ENCODE measurements at regions not wholly inside any gene's neighbourhood (a gene's known extent, or its start where the extent isn't known, plus 50 kb on each side); places are given as distances from the start of the nearest gene placed in this dataset.
"Not testable (repeated sequence)": the region's sequence is repeated elsewhere in the genome, so short reads cannot be mapped to it uniquely, and the experiment has no call there.

DNA sequence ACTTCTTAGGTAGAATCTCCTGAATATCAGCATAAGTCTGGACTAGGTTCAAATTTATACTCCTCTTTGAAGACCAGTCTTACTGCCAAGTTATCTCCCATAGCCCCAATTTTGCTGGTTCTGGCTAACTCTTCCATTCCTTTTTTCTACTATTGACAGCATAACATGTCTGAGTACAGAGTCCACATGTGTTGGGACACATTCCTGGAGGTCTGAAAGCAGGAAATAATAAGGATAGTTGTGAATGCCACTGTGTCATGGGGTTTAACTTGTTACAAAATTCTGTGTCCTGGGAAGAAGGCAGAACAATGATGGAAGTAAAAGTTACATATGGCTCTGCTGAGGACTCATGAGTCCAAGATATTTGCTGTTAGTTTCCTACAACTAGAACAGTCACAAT, 57.4 kb upstream of the ZBTB20 start:
- H3K27ac ChIP-seq = no peak overlapping the region
- no peaks in the 10 kb centered on the region for H3K9me3 ChIP-seq
- H3K4me1 ChIP-seq = no peaks in the 10 kb centered on the region
- TF ChIP-seq POLR2A (IDR thresholded peaks at IDR 0.05) = no peak
- TF ChIP-seq POLR2AphosphoS5 (IDR thresholded peaks at IDR 0.05) = no peak
- no peaks in the 10 kb centered on the region for H3K27me3 ChIP-seq
- no peak overlapping the region for H3K4me3 ChIP-seq
- no peak for ATAC-seq
- no peaks in the 10 kb centered on the region for H3K36me3 ChIP-seq

DNA sequence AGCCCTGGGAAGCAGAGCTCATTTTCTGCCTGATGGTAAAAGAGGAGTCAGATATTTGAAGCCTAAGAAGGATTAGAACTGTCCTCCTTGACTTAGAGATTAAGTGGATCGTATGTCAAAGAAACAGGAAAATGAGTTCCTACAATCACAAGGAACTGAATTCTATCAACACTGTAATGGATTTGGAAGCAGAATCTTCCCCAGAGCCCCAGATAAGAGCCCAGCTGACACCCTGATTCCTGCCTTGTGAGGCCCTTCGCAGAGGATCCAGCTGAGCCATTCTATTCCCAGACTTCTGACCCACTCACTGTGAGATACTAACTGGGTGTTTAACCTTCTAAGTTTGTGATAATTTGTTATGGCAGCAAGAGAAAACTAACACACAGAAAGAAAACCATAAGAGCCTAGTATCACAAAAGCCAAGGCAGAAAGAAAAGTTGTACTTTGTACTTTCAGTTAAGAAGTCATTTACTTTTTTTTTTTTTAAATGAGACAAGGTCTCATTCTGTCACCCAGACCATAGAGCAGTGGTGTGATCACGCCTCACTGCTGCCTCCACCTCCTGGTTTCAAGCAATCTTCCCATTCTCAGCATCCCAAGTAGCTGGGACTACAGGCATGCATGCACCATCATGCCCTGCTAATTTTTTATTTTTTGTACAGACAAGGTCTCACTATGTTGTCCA, 61.1 kb upstream of the ZBTB20 start:
- H3K36me3 ChIP-seq = no peaks in the 10 kb centered on the region
- no peaks in the 10 kb centered on the region for H3K4me1 ChIP-seq
- H3K27me3 ChIP-seq = no peaks in the 10 kb centered on the region
- WGBS, 2 donors (ENCODE audit: low coverage in 1 of 2) = 90 to 96% methylated on average over 3 of the region's 3 CpGs
- ATAC-seq = no peak
- H3K4me3 ChIP-seq = no peak overlapping the region
- H3K9me3 ChIP-seq = no peaks in the 10 kb centered on the region
- H3K27ac ChIP-seq = no peak overlapping the region
- TF ChIP-seq, protein P1, sequence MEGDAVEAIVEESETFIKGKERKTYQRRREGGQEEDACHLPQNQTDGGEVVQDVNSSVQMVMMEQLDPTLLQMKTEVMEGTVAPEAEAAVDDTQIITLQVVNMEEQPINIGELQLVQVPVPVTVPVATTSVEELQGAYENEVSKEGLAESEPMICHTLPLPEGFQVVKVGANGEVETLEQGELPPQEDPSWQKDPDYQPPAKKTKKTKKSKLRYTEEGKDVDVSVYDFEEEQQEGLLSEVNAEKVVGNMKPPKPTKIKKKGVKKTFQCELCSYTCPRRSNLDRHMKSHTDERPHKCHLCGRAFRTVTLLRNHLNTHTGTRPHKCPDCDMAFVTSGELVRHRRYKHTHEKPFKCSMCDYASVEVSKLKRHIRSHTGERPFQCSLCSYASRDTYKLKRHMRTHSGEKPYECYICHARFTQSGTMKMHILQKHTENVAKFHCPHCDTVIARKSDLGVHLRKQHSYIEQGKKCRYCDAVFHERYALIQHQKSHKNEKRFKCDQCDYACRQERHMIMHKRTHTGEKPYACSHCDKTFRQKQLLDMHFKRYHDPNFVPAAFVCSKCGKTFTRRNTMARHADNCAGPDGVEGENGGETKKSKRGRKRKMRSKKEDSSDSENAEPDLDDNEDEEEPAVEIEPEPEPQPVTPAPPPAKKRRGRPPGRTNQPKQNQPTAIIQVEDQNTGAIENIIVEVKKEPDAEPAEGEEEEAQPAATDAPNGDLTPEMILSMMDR (IDR thresholded peaks at IDR 0.05) = no peak
- TF ChIP-seq POLR2AphosphoS5 (IDR thresholded peaks at IDR 0.05) = no peak
- no peak for TF ChIP-seq EP300 (IDR thresholded peaks at IDR 0.05)
- no peak for TF ChIP-seq POLR2A (IDR thresholded peaks at IDR 0.05)

DNA sequence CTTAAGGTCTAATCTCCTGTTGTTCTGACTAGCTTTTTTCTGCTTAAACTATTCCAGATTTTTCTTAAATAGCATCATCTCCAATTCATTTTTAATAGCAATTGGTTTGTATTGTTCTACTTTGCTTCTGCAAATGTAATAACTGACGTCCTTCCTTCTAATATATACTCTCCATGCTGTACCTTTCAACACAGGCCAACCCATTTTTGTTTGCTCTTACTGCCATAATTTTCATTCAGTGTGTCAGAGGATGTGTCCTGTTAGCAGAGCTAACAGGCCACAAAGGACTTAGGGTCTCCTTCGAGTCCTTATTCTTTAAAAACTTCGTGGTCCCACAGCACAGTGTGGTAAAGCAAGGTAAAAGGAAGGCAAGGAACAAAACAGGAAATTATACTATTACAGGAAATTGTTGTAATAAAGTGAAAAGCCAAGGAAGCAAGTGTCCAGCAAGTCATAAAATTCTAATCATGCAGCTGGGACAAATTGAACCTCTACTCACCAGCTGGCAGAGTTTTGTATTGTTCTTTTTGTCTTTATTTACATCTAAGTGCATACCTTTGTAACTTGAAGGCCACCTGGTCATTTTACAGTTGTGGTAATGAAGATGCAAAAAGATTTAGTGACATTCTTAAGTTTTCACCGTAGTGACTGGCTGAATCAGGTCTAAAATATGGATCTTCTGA, 64.9 kb upstream of the ZBTB20 start:
- no peak overlapping the region for H3K4me3 ChIP-seq
- ATAC-seq = no peak
- 56 to 62% methylated on average over 3 to 4 of the region's 4 CpGs for WGBS, 2 donors (ENCODE audit: low coverage in 1 of 2)
- H3K9me3 ChIP-seq = no peaks in the 10 kb centered on the region
- H3K4me1 ChIP-seq = no peaks in the 10 kb centered on the region
- H3K27ac ChIP-seq = no peak overlapping the region
- no peaks in the 10 kb centered on the region for H3K27me3 ChIP-seq
- TF ChIP-seq, protein P1 (IDR thresholded peaks at IDR 0.05) = no peak
- TF ChIP-seq EP300 (IDR thresholded peaks at IDR 0.05) (no peak), POLR2AphosphoS5 (IDR thresholded peaks at IDR 0.05) (no peak), POLR2A (IDR thresholded peaks at IDR 0.05) (no peak)
- no peaks in the 10 kb centered on the region for H3K36me3 ChIP-seq

DNA sequence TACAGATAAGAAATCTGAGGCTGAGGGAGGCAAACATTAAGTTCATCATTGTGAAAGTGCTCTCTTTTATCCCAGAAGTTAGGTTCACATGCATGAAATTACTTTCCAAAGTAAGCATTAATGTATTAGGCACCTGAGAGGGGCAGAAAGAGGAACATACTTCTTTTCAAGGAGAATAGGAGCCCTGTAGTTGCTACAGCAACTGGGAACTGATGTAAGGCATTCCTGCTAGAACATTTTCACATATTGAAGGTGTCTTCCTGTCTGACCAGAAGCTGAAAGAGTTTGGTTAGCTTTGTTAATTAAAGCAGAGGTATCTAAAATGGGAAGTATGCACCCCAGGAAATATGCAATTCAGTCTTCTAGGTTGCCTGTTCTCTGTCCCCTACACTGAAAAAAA, 65.5 kb upstream of the ZBTB20 start:
- ATAC-seq = no peak
- peaks cover 0 to 2% (median 0%) of the 10 kb centered on the region in 3 donors for H3K4me1 ChIP-seq
- H3K4me3 ChIP-seq = no peak overlapping the region
- TF ChIP-seq POLR2A (IDR thresholded peaks at IDR 0.05) (no peak), EP300 (IDR thresholded peaks at IDR 0.05) (no peak), POLR2AphosphoS5 (IDR thresholded peaks at IDR 0.05) (no peak)
- TF ChIP-seq, protein P1 (IDR thresholded peaks at IDR 0.05) = no peak
- H3K36me3 ChIP-seq = no peaks in the 10 kb centered on the region
- no peaks in the 10 kb centered on the region for H3K27me3 ChIP-seq
- no peak overlapping the region for H3K27ac ChIP-seq
- no peaks in the 10 kb centered on the region for H3K9me3 ChIP-seq

DNA sequence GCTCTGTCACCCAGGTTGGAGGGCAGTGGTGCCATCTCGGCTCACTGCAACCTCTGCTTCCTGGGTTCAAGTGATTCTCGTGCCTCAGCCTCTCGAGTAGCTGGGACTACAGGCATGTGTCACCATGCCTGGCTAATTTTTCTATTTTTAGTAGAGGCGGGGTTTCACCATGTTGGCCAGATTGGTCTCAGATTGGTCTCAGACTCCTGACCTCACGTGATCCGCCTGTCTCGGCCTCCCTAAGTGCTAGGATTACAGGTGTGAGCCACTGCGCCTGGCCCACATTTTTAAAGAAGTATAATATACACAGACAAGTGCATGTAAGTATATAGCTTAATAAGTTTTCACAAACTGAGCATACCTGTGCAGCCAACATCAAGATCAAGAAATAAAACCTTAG, 66.0 kb upstream of the ZBTB20 start:
- H3K27ac ChIP-seq, H3K36me3 ChIP-seq, ATAC-seq, H3K27me3 ChIP-seq, H3K9me3 ChIP-seq, H3K4me1 ChIP-seq, H3K4me3 ChIP-seq: not testable (repeated sequence)
- WGBS, 2 donors (ENCODE audit: low coverage in 1 of 2) = 81 to 83% methylated on average over 3 to 8 of the region's 8 CpGs

DNA sequence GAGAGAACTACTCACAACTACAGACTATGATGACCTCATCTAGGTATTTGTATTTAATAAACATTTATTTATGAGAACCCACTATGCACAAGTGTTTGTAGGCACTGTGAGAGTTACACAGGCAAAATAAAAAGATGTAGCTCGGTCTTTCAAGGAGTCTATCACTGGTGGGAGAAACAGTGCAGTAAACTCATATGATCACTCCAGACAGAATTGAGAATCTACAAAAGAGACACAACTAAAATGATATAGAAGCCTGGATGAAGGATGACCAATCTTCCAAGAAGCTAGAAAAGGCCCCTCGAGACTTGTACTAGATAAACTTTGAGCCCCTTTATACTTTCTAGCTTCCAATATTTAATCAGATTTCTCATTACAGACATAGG, 70.2 kb upstream of the ZBTB20 start:
- Histone ChIP-seq H3K4me3 (no peak overlapping the region), H3K4me1 (peaks cover 0 to 9% (median 0%) of the 10 kb centered on the region in 3 donors), H3K36me3 (no peaks in the 10 kb centered on the region), H3K9me3 (no peaks in the 10 kb centered on the region), H3K27ac (no peak overlapping the region), H3K27me3 (no peaks in the 10 kb centered on the region)
- TF ChIP-seq, protein P1 (IDR thresholded peaks at IDR 0.05) = no peak
- 3 to 13% methylated on average over 2 of the region's 2 CpGs for WGBS, 2 donors (ENCODE audit: low coverage in 1 of 2)
- ATAC-seq = no peak
